COLO668 (cell line): ENCODE measurements at regions not wholly inside any gene's neighbourhood (a gene's known extent, or its start where the extent isn't known, plus 50 kb on each side); places are given as distances from the start of the nearest gene placed in this dataset.
"Not testable (repeated sequence)": the region's sequence is repeated elsewhere in the genome, so short reads cannot be mapped to it uniquely, and the experiment has no call there.

Experiments
- DNase-seq: peaks from one replicate; lab custom pipeline; 2025; ENCODE audit not compliant: unreplicated experiment; lab: John Stamatoyannopoulos, UW

- no peak for DNase-seq
These were observed 2581.8 kb downstream of the PCDH9 start for GRCh38 chr13:64648293-64648692.

- DNase-seq: no peak
These were observed 2587.1 kb downstream of the PCDH9 start for GRCh38 chr13:64643066-64643465.

- DNase-seq: peak; percentile 46
These were observed 2590.1 kb downstream of the PCDH9 start for GRCh38 chr13:64640002-64640401.

GRCh38 chr13:64639206-64639605 lies 2590.9 kb downstream of the PCDH9 start:
- DNase-seq: no peak

- DNase-seq: no peak
These were observed 2596.2 kb downstream of the PCDH9 start for GRCh38 chr13:64633948-64634347.

- DNase-seq: no peak
These were observed 2602.5 kb downstream of the PCDH9 start for GRCh38 chr13:64627654-64628053.

- no peak for DNase-seq
These were observed 2604.0 kb downstream of the PCDH9 start for GRCh38 chr13:64626105-64626504.

- no peak for DNase-seq
These were observed 2612.9 kb downstream of the PCDH9 start for GRCh38 chr13:64617231-64617630.

- DNase-seq: no peak
These were observed 2638.2 kb downstream of the PCDH9 start for GRCh38 chr13:64591971-64592370.

- no peak for DNase-seq
These were observed 2650.8 kb downstream of the PCDH9 start for GRCh38 chr13:64579331-64579730.

GRCh38 chr13:64568748-64569147 lies 2661.4 kb downstream of the PCDH9 start:
- DNase-seq: no peak

- not testable (repeated sequence) for DNase-seq
These were observed 2672.1 kb downstream of the PCDH9 start for GRCh38 chr13:64558031-64558430.

GRCh38 chr13:64556376-64556775 lies 2673.8 kb downstream of the PCDH9 start:
- no peak for DNase-seq

GRCh38 chr13:64553411-64554129 lies 2676.6 kb downstream of the PCDH9 start:
- no peak for DNase-seq

GRCh38 chr13:64551755-64552154 lies 2678.4 kb downstream of the PCDH9 start:
- DNase-seq: peak; percentile 40

GRCh38 chr13:64546371-64546770 lies 2683.8 kb downstream of the PCDH9 start:
- no peak for DNase-seq

- no peak for DNase-seq
These were observed 2689.2 kb downstream of the PCDH9 start for GRCh38 chr13:64540976-64541375.

GRCh38 chr13:64540468-64540867 lies 2689.7 kb downstream of the PCDH9 start:
- DNase-seq: no peak

- no peak for DNase-seq
These were observed 2691.4 kb downstream of the PCDH9 start for GRCh38 chr13:64538711-64539110.

- DNase-seq: no peak
These were observed 2695.8 kb downstream of the PCDH9 start for GRCh38 chr13:64534302-64534701.

GRCh38 chr13:64531400-64531799 lies 2698.7 kb downstream of the PCDH9 start:
- no peak for DNase-seq

- no peak for DNase-seq
These were observed 2700.2 kb downstream of the PCDH9 start for GRCh38 chr13:64529874-64530485.

GRCh38 chr13:64528838-64529237 lies 2701.3 kb downstream of the PCDH9 start:
- DNase-seq: no peak
